PC-9 (cell line): ENCODE measurements at regions not wholly inside any gene's neighbourhood (a gene's known extent, or its start where the extent isn't known, plus 50 kb on each side); places are given as distances from the start of the nearest gene placed in this dataset.

Experiments used
- CTCF ChIP-seq: fragments of 200-600 bp; sonication (generic); conservative IDR thresholded peaks from 2 replicates; pipeline ENCODE4 v1.6.1; 2017; ENCODE audit warnings: mixed run types, antibody characterized with exemption, mild to moderate bottlenecking, moderate library complexity
- EZH2 ChIP-seq: fragments of 200-600 bp; sonication (generic); IDR thresholded peaks from 2 replicates; pipeline ENCODE4 v1.8.0; 2017; ENCODE audit warnings: antibody characterized with exemption, low read depth

DNA sequence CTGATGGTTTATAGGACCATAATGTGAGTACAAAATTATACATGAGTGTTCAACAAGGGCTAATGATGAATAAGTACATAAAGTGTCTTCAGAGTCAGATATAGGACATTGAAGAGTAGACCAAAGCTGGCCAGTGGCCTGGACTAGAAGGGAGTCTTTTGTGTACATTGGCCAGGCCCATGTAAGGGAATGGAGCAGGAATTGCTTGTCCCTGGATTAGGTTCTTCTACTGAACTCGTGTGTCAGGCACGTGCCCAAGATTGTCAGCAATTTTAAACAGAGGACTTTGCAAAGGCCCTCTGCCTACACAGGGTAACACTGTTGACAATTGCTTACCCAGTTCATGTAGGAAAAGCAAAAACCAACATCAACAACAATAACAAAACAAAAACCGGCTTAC is 196.0 kb upstream of the SEL1L start:
- no peak for TF ChIP-seq CTCF
- TF ChIP-seq EZH2 = no peak
